Transverse colon (tissue), 4 donors: ENCODE measurements at regions not wholly inside any gene's neighbourhood (a gene's known extent, or its start where the extent isn't known, plus 50 kb on each side); places are given as distances from the start of the nearest gene placed in this dataset.

ENCODE experiments used
- EP300 ChIP-seq: sonication (generic); formaldehyde crosslinking; IDR thresholded peaks from one replicate; pipeline ENCODE4 v1.6.1; 2017; ENCODE audit warnings: antibody characterized with exemption, low read depth
- POLR2A ChIP-seq: fragments of 450-650 bp; IDR thresholded peaks from one replicate; pipeline ENCODE4 v1.6.1; 2016; ENCODE audit warnings: antibody characterized with exemption, mild to moderate bottlenecking, moderate library complexity
- POLR2AphosphoS5 ChIP-seq, 3 donors: sonication (generic); formaldehyde crosslinking; IDR thresholded peaks; one replicate each; pipeline ENCODE4 v1.6.1; 2016; ENCODE audit warnings: antibody characterized with exemption in 3 of 3
- TF ChIP-seq, protein P1 (sequence below), 5 experiments: fragments of 200-600 bp in 3 of 5; fragments of 450-650 bp in 2 of 5; sonication (generic) in 3 of 5; IDR thresholded peaks; 1 replicate in 2 of 5; 2 replicates in 3 of 5; pipeline ENCODE4 v1.5.1; 2016 to 2017; ENCODE audit warnings: antibody characterized with exemption in 5 of 5, inconsistent platforms in 3 of 5, mild to moderate bottlenecking in 2 of 5, moderate library complexity in 1 of 5

DNA sequence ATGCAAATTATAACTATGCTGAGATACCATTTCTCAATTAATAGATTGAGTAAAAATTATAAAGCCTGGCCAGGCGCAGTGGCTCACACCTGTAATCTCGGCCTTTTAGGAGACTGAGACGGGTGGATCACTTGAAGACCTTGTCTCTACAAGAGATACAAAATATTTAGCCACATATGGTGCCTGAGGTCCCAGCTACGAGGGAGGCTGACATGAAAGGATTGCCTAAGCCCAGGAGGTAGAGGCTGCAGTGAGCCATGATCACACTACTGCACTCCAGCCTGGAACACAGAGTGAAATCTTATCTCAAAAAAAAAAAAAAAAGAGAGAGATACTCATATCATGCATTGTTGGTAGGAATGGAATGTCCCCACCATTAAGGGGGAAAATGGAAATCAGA is 142.4 kb downstream of the RCN1 start:
- TF ChIP-seq, protein P1, sequence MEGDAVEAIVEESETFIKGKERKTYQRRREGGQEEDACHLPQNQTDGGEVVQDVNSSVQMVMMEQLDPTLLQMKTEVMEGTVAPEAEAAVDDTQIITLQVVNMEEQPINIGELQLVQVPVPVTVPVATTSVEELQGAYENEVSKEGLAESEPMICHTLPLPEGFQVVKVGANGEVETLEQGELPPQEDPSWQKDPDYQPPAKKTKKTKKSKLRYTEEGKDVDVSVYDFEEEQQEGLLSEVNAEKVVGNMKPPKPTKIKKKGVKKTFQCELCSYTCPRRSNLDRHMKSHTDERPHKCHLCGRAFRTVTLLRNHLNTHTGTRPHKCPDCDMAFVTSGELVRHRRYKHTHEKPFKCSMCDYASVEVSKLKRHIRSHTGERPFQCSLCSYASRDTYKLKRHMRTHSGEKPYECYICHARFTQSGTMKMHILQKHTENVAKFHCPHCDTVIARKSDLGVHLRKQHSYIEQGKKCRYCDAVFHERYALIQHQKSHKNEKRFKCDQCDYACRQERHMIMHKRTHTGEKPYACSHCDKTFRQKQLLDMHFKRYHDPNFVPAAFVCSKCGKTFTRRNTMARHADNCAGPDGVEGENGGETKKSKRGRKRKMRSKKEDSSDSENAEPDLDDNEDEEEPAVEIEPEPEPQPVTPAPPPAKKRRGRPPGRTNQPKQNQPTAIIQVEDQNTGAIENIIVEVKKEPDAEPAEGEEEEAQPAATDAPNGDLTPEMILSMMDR (IDR thresholded peaks at IDR 0.05), result no peak
- TF ChIP-seq POLR2A (no peak), POLR2AphosphoS5 (IDR thresholded peaks at IDR 0.05) (no peak), EP300 (no peak)
